GM12878 (cell line): ENCODE measurements at regions not wholly inside any gene's neighbourhood (a gene's known extent, or its start where the extent isn't known, plus 50 kb on each side); places are given as distances from the start of the nearest gene placed in this dataset.

ENCODE experiments used
- BHLHE40 ChIP-seq, 2 experiments: fragments of 450-650 bp in 1 of 2; IDR thresholded peaks; 2 replicates each; pipeline ENCODE4 v1.6.1; 2011 to 2017; ENCODE audit warnings: low read depth in 2 of 2, borderline replicate concordance in 1 of 2, improper control_type of control experiment in 1 of 2, low read length in 1 of 2, mild to moderate bottlenecking in 1 of 2
- CTCF ChIP-seq, 3 experiments: IDR thresholded peaks in 2 of 3; conservative IDR thresholded peaks in 1 of 3; 2 replicates each; pipeline ENCODE4 v1.5.1; 2011; ENCODE audit warnings: low read depth in 3 of 3, low read length in 3 of 3, mild to moderate bottlenecking in 3 of 3, control low read depth in 2 of 3, moderate library complexity in 2 of 3, inconsistent platforms in 1 of 3, mixed read lengths in 1 of 3; ENCODE audit not compliant: control insufficient read depth in 2 of 3, insufficient read depth in 1 of 3; ENCODE audit errors: extremely low read depth in 1 of 3
- ETV6 ChIP-seq, 2 experiments: fragments of 450-650 bp in 1 of 2; IDR thresholded peaks in 1 of 2; conservative IDR thresholded peaks in 1 of 2; 2 replicates each; pipeline ENCODE4 v1.6.1; 2014; ENCODE audit warnings: antibody characterized with exemption in 1 of 2, borderline replicate concordance in 1 of 2, low read depth in 1 of 2, mild to moderate bottlenecking in 1 of 2, moderate library complexity in 1 of 2
- HDGF ChIP-seq: fragments of 450-650 bp; IDR thresholded peaks from 2 replicates; pipeline ENCODE4 v1.6.1; 2016; ENCODE audit warnings: antibody characterized with exemption
- MEF2A ChIP-seq: IDR thresholded peaks from 2 replicates; pipeline ENCODE4 v1.6.1; 2011; ENCODE audit warnings: low read depth, mild to moderate bottlenecking, low read length, moderate library complexity; ENCODE audit not compliant: insufficient read depth
- POLR2AphosphoS5 ChIP-seq: IDR thresholded peaks from 2 replicates; pipeline ENCODE4 v1.6.1; 2011; ENCODE audit warnings: mild to moderate bottlenecking, low read length, inconsistent platforms
- SUPT20H ChIP-seq: IDR thresholded peaks from 2 replicates; pipeline ENCODE4 v1.6.1; 2011; ENCODE audit warnings: low read depth, mild to moderate bottlenecking, low read length, moderate library complexity, borderline replicate concordance; ENCODE audit not compliant: control insufficient read depth
- SUZ12 ChIP-seq: fragments of 200-600 bp; sonication (generic); IDR thresholded peaks from one replicate; pipeline ENCODE4 v1.6.1; 2018; ENCODE audit warnings: antibody characterized with exemption, mild to moderate bottlenecking; ENCODE audit not compliant: unreplicated experiment
- TAF1 ChIP-seq: IDR thresholded peaks from 2 replicates; pipeline ENCODE4 v1.6.1; 2011; ENCODE audit warnings: mild to moderate bottlenecking, low read depth, low read length, borderline replicate concordance
- USF2 ChIP-seq: IDR thresholded peaks from 2 replicates; pipeline ENCODE4 v1.6.1; 2011; ENCODE audit warnings: low read depth, low read length, improper control_type of control experiment, borderline replicate concordance
- TF ChIP-seq, protein P1 (sequence below): fragments of 450-650 bp; formaldehyde crosslinking; IDR thresholded peaks from 2 replicates; pipeline ENCODE4 v1.4.0; 2020; ENCODE audit warnings: mild to moderate bottlenecking, moderate library complexity
- TF ChIP-seq, protein P2 (sequence below): fragments of 450-650 bp; IDR thresholded peaks from 2 replicates; pipeline ENCODE4 v1.6.1; 2017; ENCODE audit warnings: mild to moderate bottlenecking, moderate library complexity
- TF ChIP-seq, protein P3 (sequence below): IDR thresholded peaks from 2 replicates; pipeline ENCODE4 v1.6.1; 2011; ENCODE audit warnings: mild to moderate bottlenecking, low read depth, low read length, moderate library complexity; ENCODE audit not compliant: insufficient replicate concordance

GRCh38 chr6:54481091-54481490, 172.8 kb downstream of the TINAG start:
- TF ChIP-seq, protein P1, sequence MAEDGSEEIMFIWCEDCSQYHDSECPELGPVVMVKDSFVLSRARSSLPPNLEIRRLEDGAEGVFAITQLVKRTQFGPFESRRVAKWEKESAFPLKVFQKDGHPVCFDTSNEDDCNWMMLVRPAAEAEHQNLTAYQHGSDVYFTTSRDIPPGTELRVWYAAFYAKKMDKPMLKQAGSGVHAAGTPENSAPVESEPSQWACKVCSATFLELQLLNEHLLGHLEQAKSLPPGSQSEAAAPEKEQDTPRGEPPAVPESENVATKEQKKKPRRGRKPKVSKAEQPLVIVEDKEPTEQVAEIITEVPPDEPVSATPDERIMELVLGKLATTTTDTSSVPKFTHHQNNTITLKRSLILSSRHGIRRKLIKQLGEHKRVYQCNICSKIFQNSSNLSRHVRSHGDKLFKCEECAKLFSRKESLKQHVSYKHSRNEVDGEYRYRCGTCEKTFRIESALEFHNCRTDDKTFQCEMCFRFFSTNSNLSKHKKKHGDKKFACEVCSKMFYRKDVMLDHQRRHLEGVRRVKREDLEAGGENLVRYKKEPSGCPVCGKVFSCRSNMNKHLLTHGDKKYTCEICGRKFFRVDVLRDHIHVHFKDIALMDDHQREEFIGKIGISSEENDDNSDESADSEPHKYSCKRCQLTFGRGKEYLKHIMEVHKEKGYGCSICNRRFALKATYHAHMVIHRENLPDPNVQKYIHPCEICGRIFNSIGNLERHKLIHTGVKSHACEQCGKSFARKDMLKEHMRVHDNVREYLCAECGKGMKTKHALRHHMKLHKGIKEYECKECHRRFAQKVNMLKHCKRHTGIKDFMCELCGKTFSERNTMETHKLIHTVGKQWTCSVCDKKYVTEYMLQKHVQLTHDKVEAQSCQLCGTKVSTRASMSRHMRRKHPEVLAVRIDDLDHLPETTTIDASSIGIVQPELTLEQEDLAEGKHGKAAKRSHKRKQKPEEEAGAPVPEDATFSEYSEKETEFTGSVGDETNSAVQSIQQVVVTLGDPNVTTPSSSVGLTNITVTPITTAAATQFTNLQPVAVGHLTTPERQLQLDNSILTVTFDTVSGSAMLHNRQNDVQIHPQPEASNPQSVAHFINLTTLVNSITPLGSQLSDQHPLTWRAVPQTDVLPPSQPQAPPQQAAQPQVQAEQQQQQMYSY (CRISPR knock-in tag), result no peak
- TF ChIP-seq ETV6 (conservative IDR thresholded peaks at IDR 0.05 in 1 of 2, IDR thresholded peaks at IDR 0.05 in 1 of 2; ENCODE audit: borderline replicate concordance in 1 of 2, low read depth in 1 of 2), result no peak
- no peak for TF ChIP-seq BHLHE40 (IDR thresholded peaks at IDR 0.05; ENCODE audit: borderline replicate concordance in 1 of 2, low read depth in 2 of 2, low read length in 1 of 2)
- TF ChIP-seq POLR2AphosphoS5, result no peak
- TF ChIP-seq CTCF (IDR thresholded peaks at IDR 0.05 in 2 of 3, conservative IDR thresholded peaks at IDR 0.05 in 1 of 3; ENCODE audit: control insufficient read depth in 2 of 3, extremely low read depth in 1 of 3, insufficient read depth in 1 of 3, low read depth in 3 of 3, low read length in 3 of 3), result no peak
- TF ChIP-seq, protein P2, sequence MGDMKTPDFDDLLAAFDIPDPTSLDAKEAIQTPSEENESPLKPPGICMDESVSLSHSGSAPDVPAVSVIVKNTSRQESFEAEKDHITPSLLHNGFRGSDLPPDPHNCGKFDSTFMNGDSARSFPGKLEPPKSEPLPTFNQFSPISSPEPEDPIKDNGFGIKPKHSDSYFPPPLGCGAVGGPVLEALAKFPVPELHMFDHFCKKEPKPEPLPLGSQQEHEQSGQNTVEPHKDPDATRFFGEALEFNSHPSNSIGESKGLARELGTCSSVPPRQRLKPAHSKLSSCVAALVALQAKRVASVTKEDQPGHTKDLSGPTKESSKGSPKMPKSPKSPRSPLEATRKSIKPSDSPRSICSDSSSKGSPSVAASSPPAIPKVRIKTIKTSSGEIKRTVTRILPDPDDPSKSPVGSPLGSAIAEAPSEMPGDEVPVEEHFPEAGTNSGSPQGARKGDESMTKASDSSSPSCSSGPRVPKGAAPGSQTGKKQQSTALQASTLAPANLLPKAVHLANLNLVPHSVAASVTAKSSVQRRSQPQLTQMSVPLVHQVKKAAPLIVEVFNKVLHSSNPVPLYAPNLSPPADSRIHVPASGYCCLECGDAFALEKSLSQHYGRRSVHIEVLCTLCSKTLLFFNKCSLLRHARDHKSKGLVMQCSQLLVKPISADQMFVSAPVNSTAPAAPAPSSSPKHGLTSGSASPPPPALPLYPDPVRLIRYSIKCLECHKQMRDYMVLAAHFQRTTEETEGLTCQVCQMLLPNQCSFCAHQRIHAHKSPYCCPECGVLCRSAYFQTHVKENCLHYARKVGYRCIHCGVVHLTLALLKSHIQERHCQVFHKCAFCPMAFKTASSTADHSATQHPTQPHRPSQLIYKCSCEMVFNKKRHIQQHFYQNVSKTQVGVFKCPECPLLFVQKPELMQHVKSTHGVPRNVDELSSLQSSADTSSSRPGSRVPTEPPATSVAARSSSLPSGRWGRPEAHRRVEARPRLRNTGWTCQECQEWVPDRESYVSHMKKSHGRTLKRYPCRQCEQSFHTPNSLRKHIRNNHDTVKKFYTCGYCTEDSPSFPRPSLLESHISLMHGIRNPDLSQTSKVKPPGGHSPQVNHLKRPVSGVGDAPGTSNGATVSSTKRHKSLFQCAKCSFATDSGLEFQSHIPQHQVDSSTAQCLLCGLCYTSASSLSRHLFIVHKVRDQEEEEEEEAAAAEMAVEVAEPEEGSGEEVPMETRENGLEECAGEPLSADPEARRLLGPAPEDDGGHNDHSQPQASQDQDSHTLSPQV, result no peak
- no peak for TF ChIP-seq TAF1
- TF ChIP-seq, protein P3, sequence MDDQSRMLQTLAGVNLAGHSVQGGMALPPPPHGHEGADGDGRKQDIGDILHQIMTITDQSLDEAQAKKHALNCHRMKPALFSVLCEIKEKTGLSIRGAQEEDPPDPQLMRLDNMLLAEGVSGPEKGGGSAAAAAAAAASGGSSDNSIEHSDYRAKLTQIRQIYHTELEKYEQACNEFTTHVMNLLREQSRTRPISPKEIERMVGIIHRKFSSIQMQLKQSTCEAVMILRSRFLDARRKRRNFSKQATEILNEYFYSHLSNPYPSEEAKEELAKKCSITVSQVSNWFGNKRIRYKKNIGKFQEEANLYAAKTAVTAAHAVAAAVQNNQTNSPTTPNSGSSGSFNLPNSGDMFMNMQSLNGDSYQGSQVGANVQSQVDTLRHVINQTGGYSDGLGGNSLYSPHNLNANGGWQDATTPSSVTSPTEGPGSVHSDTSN, result no peak
- no peak for TF ChIP-seq MEF2A
- no peak for TF ChIP-seq SUZ12
- no peak for TF ChIP-seq USF2
- TF ChIP-seq SUPT20H, result no peak
- TF ChIP-seq HDGF, result no peak
